ES-I3 (cell line): ENCODE measurements at regions not wholly inside any gene's neighbourhood (a gene's known extent, or its start where the extent isn't known, plus 50 kb on each side); places are given as distances from the start of the nearest gene placed in this dataset.
"Not testable (repeated sequence)": the region's sequence is repeated elsewhere in the genome, so short reads cannot be mapped to it uniquely, and the experiment has no call there.

Experiments used
- H3K36me3 ChIP-seq: 2 replicates; pipeline ENCODE4 v1.6.1; 2013; ENCODE audit warnings: mild to moderate bottlenecking, low read length, control low read depth, moderate library complexity; ENCODE audit not compliant: insufficient read depth
- H3K4me1 ChIP-seq: 2 replicates; pipeline ENCODE4 v1.6.1; 2013; ENCODE audit warnings: mild to moderate bottlenecking, control low read depth, low read length; ENCODE audit not compliant: insufficient read depth
- H3K9ac ChIP-seq: 2 replicates; pipeline ENCODE4 v1.6.1; 2013; ENCODE audit warnings: low read depth, mild to moderate bottlenecking, low read length, moderate library complexity
- H3K9me3 ChIP-seq: 2 replicates; pipeline ENCODE4 v1.6.1; 2013; ENCODE audit warnings: mild to moderate bottlenecking, low read length, moderate library complexity; ENCODE audit not compliant: control insufficient read depth, insufficient read depth

GRCh38 chr22:47357493-47357892 lies 595.0 kb downstream of the TBC1D22A start:
- H3K9ac ChIP-seq: no peak overlapping the region
- H3K4me1 ChIP-seq: no peaks in the 10 kb centered on the region
- no peaks in the 10 kb centered on the region for H3K36me3 ChIP-seq
- H3K9me3 ChIP-seq: no peaks in the 10 kb centered on the region

GRCh38 chr22:47357086-47357485 lies 594.6 kb downstream of the TBC1D22A start:
- Histone ChIP-seq H3K9ac (no peak overlapping the region), H3K9me3 (no peaks in the 10 kb centered on the region), H3K4me1 (no peaks in the 10 kb centered on the region)

GRCh38 chr22:47356511-47357011 lies 594.1 kb downstream of the TBC1D22A start:
- Histone ChIP-seq H3K9ac (no peak overlapping the region), H3K9me3 (no peaks in the 10 kb centered on the region; the same call in 1 of the 2 replicates), H3K36me3 (no peaks in the 10 kb centered on the region)

More at GRCh38 chr22:47357086-47357485, 594.6 kb downstream of the TBC1D22A start:
- H3K36me3 ChIP-seq: no peaks in the 10 kb centered on the region

GRCh38 chr22:47355776-47356510 lies 593.5 kb downstream of the TBC1D22A start:
- H3K4me1 ChIP-seq: no peaks in the 10 kb centered on the region
- no peak overlapping the region for H3K9ac ChIP-seq
- H3K9me3 ChIP-seq: no peaks in the 10 kb centered on the region; the same call in 1 of the 2 replicates
- H3K36me3 ChIP-seq: no peaks in the 10 kb centered on the region

More at GRCh38 chr22:47356511-47357011, 594.1 kb downstream of the TBC1D22A start:
- no peaks in the 10 kb centered on the region for H3K4me1 ChIP-seq

GRCh38 chr22:47355388-47355725 lies 592.9 kb downstream of the TBC1D22A start:
- H3K9me3 ChIP-seq: no peaks in the 10 kb centered on the region; the same call in 1 of the 2 replicates
- H3K9ac ChIP-seq: no peak overlapping the region
- H3K4me1 ChIP-seq: no peaks in the 10 kb centered on the region
- H3K36me3 ChIP-seq: no peaks in the 10 kb centered on the region

- Histone ChIP-seq H3K9me3 (no peaks in the 10 kb centered on the region; the same call in 1 of the 2 replicates), H3K9ac (no peak overlapping the region), H3K36me3 (no peaks in the 10 kb centered on the region), H3K4me1 (no peaks in the 10 kb centered on the region)
Observed at GRCh38 chr22:47354668-47355387, 592.4 kb downstream of the TBC1D22A start.

GRCh38 chr22:47352920-47353700 lies 590.7 kb downstream of the TBC1D22A start:
- no peaks in the 10 kb centered on the region for H3K4me1 ChIP-seq
- no peaks in the 10 kb centered on the region; the same call in 1 of the 2 replicates for H3K9me3 ChIP-seq
- H3K9ac ChIP-seq: no peak overlapping the region
- H3K36me3 ChIP-seq: no peaks in the 10 kb centered on the region

GRCh38 chr22:47351836-47352579 lies 589.6 kb downstream of the TBC1D22A start:
- Histone ChIP-seq H3K4me1 (no peaks in the 10 kb centered on the region), H3K36me3 (no peaks in the 10 kb centered on the region), H3K9me3 (no peaks in the 10 kb centered on the region; the same call in 1 of the 2 replicates), H3K9ac (no peak overlapping the region)

GRCh38 chr22:47346287-47346686 lies 583.8 kb downstream of the TBC1D22A start:
- not testable (repeated sequence) for H3K9me3 ChIP-seq, H3K9ac ChIP-seq, H3K4me1 ChIP-seq, H3K36me3 ChIP-seq

GRCh38 chr22:47345025-47345424 lies 582.6 kb downstream of the TBC1D22A start:
- Histone ChIP-seq H3K4me1 (no peaks in the 10 kb centered on the region), H3K36me3 (no peaks in the 10 kb centered on the region), H3K9ac (no peak overlapping the region), H3K9me3 (no peaks in the 10 kb centered on the region)

GRCh38 chr22:47344414-47344813 lies 582.0 kb downstream of the TBC1D22A start:
- Histone ChIP-seq H3K4me1 (no peaks in the 10 kb centered on the region), H3K9ac (no peak overlapping the region), H3K9me3 (no peaks in the 10 kb centered on the region)

GRCh38 chr22:47343611-47344010 lies 581.2 kb downstream of the TBC1D22A start:
- no peaks in the 10 kb centered on the region for H3K4me1 ChIP-seq
- H3K9me3 ChIP-seq: no peaks in the 10 kb centered on the region
- H3K36me3 ChIP-seq: no peaks in the 10 kb centered on the region
- no peak overlapping the region for H3K9ac ChIP-seq

More at GRCh38 chr22:47344414-47344813, 582.0 kb downstream of the TBC1D22A start:
- H3K36me3 ChIP-seq: no peaks in the 10 kb centered on the region

GRCh38 chr22:47342446-47342845 lies 580.0 kb downstream of the TBC1D22A start:
- no peaks in the 10 kb centered on the region for H3K9me3 ChIP-seq
- H3K9ac ChIP-seq: no peak overlapping the region
- no peaks in the 10 kb centered on the region for H3K36me3 ChIP-seq
- no peaks in the 10 kb centered on the region for H3K4me1 ChIP-seq

- Histone ChIP-seq H3K36me3 (no peaks in the 10 kb centered on the region), H3K9me3 (no peaks in the 10 kb centered on the region), H3K4me1 (no peaks in the 10 kb centered on the region), H3K9ac (no peak overlapping the region)
Observed at GRCh38 chr22:47341464-47341863, 579.0 kb downstream of the TBC1D22A start.
